Posterior vena cava (tissue), 2 donors: ENCODE measurements at regions not wholly inside any gene's neighbourhood (a gene's known extent, or its start where the extent isn't known, plus 50 kb on each side); places are given as distances from the start of the nearest gene placed in this dataset.
"Not testable (repeated sequence)": the region's sequence is repeated elsewhere in the genome, so short reads cannot be mapped to it uniquely, and the experiment has no call there.

Experiments used
- DNase-seq: peaks from one replicate; pipeline ENCODE4 v3.0.0-alpha.2; 2020; ENCODE audit warnings: low spot score
- intact Hi-C, 2 donors: fragments of 100-400 bp; cut with DNase I; formaldehyde crosslinking; loops; one replicate each; pipeline versions ENCODE4 v1.14.1 to v1.14.2; 2022 to 2023
- donor health status: DM: yes; HTN: yes; CAD: no.
- donor health status: DM: yes; HTN: yes; CAD: no.

GRCh38 chr20:48329031-48329615 is 498.7 kb downstream of the PREX1 start:
- no peak for DNase-seq
- intact Hi-C loops, result loop anchor here in 1 of 2 donors (5.0 kb wide), 1 partner anchor 1987 kb away; no protein-coding TSS in a partner anchor

- not testable (repeated sequence) for DNase-seq
- intact Hi-C loops, result loop anchor here in 1 of 2 donors (5.0 kb wide), 1 partner anchor 1986 kb away; no protein-coding TSS in a partner anchor
Observed at GRCh38 chr20:48327848-48328247, 500.0 kb downstream of the PREX1 start.

DNA sequence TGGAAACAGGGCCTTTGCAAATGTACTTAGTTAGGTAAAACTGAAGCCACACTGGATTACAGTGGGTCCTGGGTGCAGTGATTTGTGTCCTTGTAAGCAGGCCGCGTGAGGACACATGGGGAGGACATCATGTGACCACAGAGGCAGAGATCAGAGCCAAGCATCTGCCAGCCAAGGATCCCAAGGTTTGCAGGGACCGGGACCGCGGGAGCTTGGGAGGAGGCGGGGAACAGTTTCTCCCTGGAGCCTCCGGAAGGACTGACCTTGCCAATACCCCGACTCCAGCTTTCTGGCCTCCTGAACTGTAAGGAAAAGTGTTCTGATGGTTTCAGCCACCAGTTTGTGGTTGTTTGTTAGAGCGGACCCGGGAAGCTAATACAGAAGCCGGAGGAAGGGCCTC is 500.9 kb downstream of the PREX1 start:
- intact Hi-C loops, result loop anchor here in 1 of 2 donors (5.0 kb wide), 1 partner anchor 1985 kb away; no protein-coding TSS in a partner anchor
- DNase-seq, result no peak

- no peak for DNase-seq
- intact Hi-C loops, result loop anchor here in 1 of 2 donors (5.0 kb wide), 1 partner anchor 1984 kb away; no protein-coding TSS in a partner anchor
Observed at GRCh38 chr20:48326434-48326691, 501.4 kb downstream of the PREX1 start.

- intact Hi-C loops, result loop anchor here in 1 of 2 donors (5.0 kb wide), 1 partner anchor 1984 kb away; no protein-coding TSS in a partner anchor
- DNase-seq, result no peak
Observed at GRCh38 chr20:48325656-48326433, 502.0 kb downstream of the PREX1 start.

DNA sequence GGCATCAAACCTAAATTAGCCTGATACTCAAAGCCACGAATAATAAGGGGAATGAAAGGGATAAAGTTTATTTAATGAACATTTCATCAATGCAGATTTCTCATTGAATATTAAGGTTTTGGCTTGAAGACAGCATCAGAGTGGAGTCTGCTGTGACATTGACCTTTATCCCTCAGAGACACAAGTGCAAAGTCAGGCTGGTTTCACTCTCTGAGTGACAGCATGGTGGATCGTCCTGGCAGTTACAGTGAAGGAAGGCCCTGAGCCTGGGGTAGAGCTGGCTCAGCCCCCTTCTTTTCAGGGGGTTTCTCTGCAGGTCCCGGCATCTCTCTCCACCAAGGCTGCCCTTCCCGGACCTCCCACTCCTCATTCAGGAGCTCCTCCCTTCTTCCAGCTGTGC is 503.1 kb downstream of the PREX1 start:
- no peak for DNase-seq
- intact Hi-C loops, result loop anchor here in 1 of 2 donors (5.0 kb wide), 1 partner anchor 1982 kb away; no protein-coding TSS in a partner anchor

DNA sequence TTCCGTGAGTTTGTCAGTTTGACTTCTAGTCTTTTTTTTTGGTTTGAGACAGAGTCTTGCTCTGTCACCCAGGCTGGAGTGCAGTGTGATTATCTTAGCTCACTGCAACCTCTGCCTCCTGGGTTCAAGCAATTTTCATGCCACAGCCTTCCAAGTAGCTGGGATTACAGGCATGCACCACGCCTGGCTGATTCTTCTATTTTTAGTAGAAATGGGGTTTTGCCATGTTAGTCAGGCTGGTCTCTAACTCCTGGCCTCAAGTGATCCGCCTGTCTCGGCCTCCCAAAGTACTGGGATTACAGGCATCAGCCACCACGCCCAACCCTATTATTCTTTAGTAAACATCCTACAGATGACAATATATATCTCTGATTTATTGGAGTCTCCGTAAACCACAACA is 506.5 kb downstream of the PREX1 start:
- DNase-seq, result no peak
- intact Hi-C loops, result no loop called here

DNA sequence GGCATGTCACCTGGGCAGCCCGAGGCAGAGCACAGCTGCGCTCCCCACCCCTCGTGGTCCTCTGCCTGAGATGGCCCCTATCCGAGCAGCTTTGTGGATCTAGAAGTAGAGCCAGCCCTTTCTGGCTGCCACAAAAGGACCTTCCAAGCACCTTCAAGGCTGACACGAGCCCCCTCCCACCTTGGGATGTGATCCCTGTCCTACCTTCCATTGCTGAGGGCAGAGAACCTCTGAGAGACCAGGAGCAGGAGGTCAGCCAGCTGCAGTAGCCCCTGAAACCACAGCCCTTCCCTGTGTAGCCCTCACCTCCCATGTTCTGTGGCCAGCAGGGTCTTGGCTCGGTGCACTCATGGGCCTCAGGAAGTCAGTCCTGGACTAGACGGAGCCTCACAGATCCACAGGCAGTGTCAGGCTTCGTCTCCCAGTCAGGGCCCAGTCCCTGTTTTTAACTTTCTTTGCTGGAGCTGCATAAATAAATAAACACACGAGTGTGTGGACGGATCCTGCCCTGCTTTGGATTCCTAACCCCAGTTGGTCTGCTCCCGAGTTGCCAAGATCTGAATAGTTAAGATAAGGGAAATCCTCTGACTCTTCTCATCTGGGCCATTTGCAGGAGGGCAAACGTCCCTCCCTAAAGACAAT is 507.7 kb downstream of the PREX1 start:
- intact Hi-C loops, result no loop called here

GRCh38 chr20:48317578-48317977 is 510.2 kb downstream of the PREX1 start:
- intact Hi-C loops, result no loop called here
- no peak for DNase-seq

More for the DNA sequence above, 507.7 kb downstream of the PREX1 start:
- DNase-seq, result no peak

- intact Hi-C loops, result no loop called here
- no peak for DNase-seq
Observed at GRCh38 chr20:48314925-48315592, 512.7 kb downstream of the PREX1 start.

DNA sequence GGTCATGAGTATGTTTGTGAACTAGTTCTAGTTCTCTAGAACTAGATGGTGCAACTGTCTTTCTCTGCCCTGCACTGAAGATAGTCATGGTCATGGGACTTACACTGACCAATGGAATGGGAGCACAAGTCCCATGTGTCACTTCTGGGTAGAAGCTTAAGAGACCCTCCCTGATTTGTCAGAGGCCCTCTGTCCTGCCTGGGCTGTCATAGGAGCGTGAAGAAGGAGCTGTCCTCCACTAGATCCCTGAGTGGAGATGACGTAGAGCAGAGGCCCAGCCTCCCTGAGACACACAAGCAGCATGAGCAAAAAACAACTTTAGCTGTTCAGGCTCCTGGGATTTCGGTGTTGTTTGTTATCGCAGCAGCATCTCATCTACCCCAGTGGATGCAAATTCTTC is 514.5 kb downstream of the PREX1 start:
- intact Hi-C loops, result no loop called here
- no peak for DNase-seq

- no peak for DNase-seq
- intact Hi-C loops, result no loop called here
Observed at GRCh38 chr20:48311956-48312355, 515.8 kb downstream of the PREX1 start.

GRCh38 chr20:48310305-48310704 is 517.5 kb downstream of the PREX1 start:
- intact Hi-C loops, result no loop called here
- DNase-seq, result no peak

DNA sequence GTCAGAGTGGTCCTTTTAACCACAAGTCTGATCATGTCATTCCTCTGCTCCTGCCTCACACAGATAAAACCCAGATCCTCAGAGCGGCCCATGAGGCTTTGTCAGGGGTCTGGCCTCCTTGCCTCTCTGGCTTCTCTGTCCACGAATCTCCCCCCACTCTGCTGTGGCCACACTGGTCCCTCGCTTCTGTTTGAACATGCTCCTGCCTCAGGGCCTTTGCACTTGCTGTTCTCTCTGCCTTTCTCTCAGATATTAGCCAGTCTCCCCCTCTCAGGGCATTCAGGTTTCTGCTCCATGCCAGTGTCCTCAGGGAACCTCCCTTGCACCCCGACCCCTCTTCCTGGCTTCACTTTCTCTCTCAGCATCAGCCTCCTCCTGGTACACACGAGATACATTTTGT is 518.5 kb downstream of the PREX1 start:
- DNase-seq, result no peak
- intact Hi-C loops, result no loop called here

- intact Hi-C loops, result no loop called here
- DNase-seq, result no peak
Observed at GRCh38 chr20:48308882-48309281, 518.9 kb downstream of the PREX1 start.

- DNase-seq, result no peak
- intact Hi-C loops, result no loop called here
Observed at GRCh38 chr20:48308232-48308781, 519.5 kb downstream of the PREX1 start.

GRCh38 chr20:48307277-48307676 is 520.5 kb downstream of the PREX1 start:
- no peak for DNase-seq
- intact Hi-C loops, result no loop called here

GRCh38 chr20:48302844-48303542 is 517.7 kb upstream of the SULF2 start:
- intact Hi-C loops, result no loop called here

DNA sequence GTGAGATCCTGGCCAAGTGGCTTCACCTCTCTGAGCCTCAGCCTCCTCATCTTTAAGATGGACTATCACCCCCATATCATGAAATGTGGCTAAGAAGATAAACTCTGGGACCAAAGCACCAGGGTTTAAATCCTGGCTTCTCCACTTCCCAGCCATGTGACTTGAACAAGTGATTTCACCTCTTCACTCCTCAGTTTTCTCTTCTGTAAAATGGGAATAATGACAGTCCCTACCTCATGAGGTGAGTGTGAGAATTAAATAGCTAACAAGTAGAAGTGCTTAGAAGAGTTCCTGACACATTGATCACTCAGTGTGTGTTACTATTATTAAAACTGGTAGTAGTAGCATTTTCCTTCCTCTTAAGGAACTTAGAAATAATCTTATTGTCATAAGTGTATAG is 516.9 kb upstream of the SULF2 start:
- intact Hi-C loops, result no loop called here
- DNase-seq, result no peak

More at GRCh38 chr20:48302844-48303542, 517.7 kb upstream of the SULF2 start:
- DNase-seq, result no peak
